SK-N-SH (cell line): ENCODE measurements at regions not wholly inside any gene's neighbourhood (a gene's known extent, or its start where the extent isn't known, plus 50 kb on each side); places are given as distances from the start of the nearest gene placed in this dataset.

Experiments used
- CHD2 ChIP-seq: fragments of 150-350 bp; IDR thresholded peaks from 2 replicates; pipeline ENCODE4 v1.6.1; 2018; ENCODE audit warnings: low read length; ENCODE audit not compliant: partially characterized antibody
- CTCF ChIP-seq: fragments of 200-600 bp; sonication (generic); IDR thresholded peaks from 2 replicates; pipeline ENCODE4 v1.6.1; 2017; ENCODE audit warnings: antibody characterized with exemption, mild to moderate bottlenecking, moderate library complexity
- POLR2AphosphoS5 ChIP-seq: IDR thresholded peaks from 2 replicates; pipeline ENCODE4 v1.6.1; 2012; ENCODE audit warnings: low read depth, low read length

GRCh38 chr2:11936761-11937160, 190.3 kb downstream of the LPIN1 start:
- TF ChIP-seq CTCF (no peak), CHD2 (no peak), POLR2AphosphoS5 (no peak)
